DMS153 (cell line): ENCODE measurements at regions not wholly inside any gene's neighbourhood (a gene's known extent, or its start where the extent isn't known, plus 50 kb on each side); places are given as distances from the start of the nearest gene placed in this dataset.
"Not testable (repeated sequence)": the region's sequence is repeated elsewhere in the genome, so short reads cannot be mapped to it uniquely, and the experiment has no call there.

Experiments used
- DNase-seq: peaks from one replicate; lab custom pipeline; 2025; lab: John Stamatoyannopoulos, UW

- no peak for DNase-seq
These were observed 1647.6 kb upstream of the SPRY2 start for GRCh38 chr13:81988567-81988966.

- DNase-seq = peak; percentile 27
These were observed 1646.9 kb upstream of the SPRY2 start for GRCh38 chr13:81987677-81988357.

- DNase-seq = no peak
These were observed 1646.2 kb upstream of the SPRY2 start for GRCh38 chr13:81987159-81987558.

- no peak for DNase-seq
These were observed 1645.4 kb upstream of the SPRY2 start for GRCh38 chr13:81986308-81986707.

- no peak for DNase-seq
These were observed 1616.2 kb upstream of the SPRY2 start for GRCh38 chr13:81957121-81957520.

- DNase-seq = peak; percentile 10
These were observed 1589.1 kb upstream of the SPRY2 start for GRCh38 chr13:81929988-81930387.

GRCh38 chr13:81927347-81927746 lies 1586.4 kb upstream of the SPRY2 start:
- DNase-seq = no peak

- DNase-seq = no peak
These were observed 1576.9 kb upstream of the SPRY2 start for GRCh38 chr13:81917810-81918209.

GRCh38 chr13:81916461-81916860 lies 1575.5 kb upstream of the SPRY2 start:
- DNase-seq = no peak

GRCh38 chr13:81907787-81908372 lies 1567.0 kb upstream of the SPRY2 start:
- no peak for DNase-seq

- DNase-seq = no peak
These were observed 1547.9 kb upstream of the SPRY2 start for GRCh38 chr13:81888855-81889254.

- DNase-seq = no peak
These were observed 1534.0 kb upstream of the SPRY2 start for GRCh38 chr13:81874681-81875661.

- DNase-seq = no peak
These were observed 1533.3 kb upstream of the SPRY2 start for GRCh38 chr13:81874253-81874652.

- peak; percentile 26 for DNase-seq
These were observed 1531.7 kb upstream of the SPRY2 start for GRCh38 chr13:81872581-81872980.

GRCh38 chr13:81871751-81872325 lies 1530.9 kb upstream of the SPRY2 start:
- not testable (repeated sequence) for DNase-seq

- no peak for DNase-seq
These were observed 1507.4 kb upstream of the SPRY2 start for GRCh38 chr13:81848291-81848690.

GRCh38 chr13:81846771-81847170 lies 1505.8 kb upstream of the SPRY2 start:
- no peak for DNase-seq

GRCh38 chr13:81821259-81821658 lies 1480.3 kb upstream of the SPRY2 start:
- DNase-seq = no peak

GRCh38 chr13:81800433-81800832 lies 1459.5 kb upstream of the SPRY2 start:
- DNase-seq = no peak

GRCh38 chr13:81795710-81796109 lies 1454.8 kb upstream of the SPRY2 start:
- DNase-seq = no peak

GRCh38 chr13:81791641-81792040 lies 1450.7 kb upstream of the SPRY2 start:
- no peak for DNase-seq

- no peak for DNase-seq
These were observed 1440.5 kb upstream of the SPRY2 start for GRCh38 chr13:81781471-81781870.
